ENCODE measurements at regions not wholly inside any gene's neighbourhood (a gene's known extent, or its start where the extent isn't known, plus 50 kb on each side); places are given as distances from the start of the nearest gene placed in this dataset.
"Not testable (repeated sequence)": the region's sequence is repeated elsewhere in the genome, so short reads cannot be mapped to it uniquely, and the experiment has no call there.

DNA sequence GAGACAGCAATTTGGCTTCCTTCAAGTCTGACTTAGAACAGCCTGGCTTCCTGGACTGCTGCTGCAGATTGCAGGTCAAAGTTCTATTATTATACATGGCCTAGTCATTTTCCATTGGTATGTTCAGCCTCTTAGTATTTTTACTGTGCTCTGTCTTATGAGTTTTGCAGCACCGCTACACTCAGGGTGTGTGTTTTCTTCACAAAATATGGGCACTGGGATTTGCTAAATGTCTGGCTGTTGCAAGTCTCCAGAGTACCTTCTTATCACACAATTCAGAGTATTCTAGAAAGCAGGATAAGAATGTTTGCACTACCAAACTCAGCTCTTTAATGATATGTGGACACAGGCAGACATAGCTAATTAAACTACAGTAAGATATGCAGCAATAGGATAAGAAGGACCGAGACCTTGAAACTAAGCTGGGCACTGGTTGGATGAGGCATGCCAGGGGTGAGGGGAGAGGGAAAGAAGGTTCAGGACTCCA, 203.0 kb upstream of the PDZRN3 start:
- Mint-ChIP-seq H3K27me3 (ENCODE audit: unreplicated experiment) (no peaks in the 10 kb centered on the region), H3K9me3 (ENCODE audit: unreplicated experiment) (no peaks in the 10 kb centered on the region), H3K4me3 (ENCODE audit: unreplicated experiment) (no peak overlapping the region), H3K4me1 (ENCODE audit: low read depth, unreplicated experiment) (peaks cover 9% of the 10 kb centered on the region), H3K36me3 (ENCODE audit: unreplicated experiment) (peaks cover 4% of the 10 kb centered on the region), H3K27ac (ENCODE audit: unreplicated experiment) (no peak overlapping the region)
- no peak for DNase-seq
- TF ChIP-seq, protein P1, sequence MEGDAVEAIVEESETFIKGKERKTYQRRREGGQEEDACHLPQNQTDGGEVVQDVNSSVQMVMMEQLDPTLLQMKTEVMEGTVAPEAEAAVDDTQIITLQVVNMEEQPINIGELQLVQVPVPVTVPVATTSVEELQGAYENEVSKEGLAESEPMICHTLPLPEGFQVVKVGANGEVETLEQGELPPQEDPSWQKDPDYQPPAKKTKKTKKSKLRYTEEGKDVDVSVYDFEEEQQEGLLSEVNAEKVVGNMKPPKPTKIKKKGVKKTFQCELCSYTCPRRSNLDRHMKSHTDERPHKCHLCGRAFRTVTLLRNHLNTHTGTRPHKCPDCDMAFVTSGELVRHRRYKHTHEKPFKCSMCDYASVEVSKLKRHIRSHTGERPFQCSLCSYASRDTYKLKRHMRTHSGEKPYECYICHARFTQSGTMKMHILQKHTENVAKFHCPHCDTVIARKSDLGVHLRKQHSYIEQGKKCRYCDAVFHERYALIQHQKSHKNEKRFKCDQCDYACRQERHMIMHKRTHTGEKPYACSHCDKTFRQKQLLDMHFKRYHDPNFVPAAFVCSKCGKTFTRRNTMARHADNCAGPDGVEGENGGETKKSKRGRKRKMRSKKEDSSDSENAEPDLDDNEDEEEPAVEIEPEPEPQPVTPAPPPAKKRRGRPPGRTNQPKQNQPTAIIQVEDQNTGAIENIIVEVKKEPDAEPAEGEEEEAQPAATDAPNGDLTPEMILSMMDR (IDR thresholded peaks at IDR 0.05; ENCODE audit: partially characterized antibody, unreplicated experiment), result no peak

DNA sequence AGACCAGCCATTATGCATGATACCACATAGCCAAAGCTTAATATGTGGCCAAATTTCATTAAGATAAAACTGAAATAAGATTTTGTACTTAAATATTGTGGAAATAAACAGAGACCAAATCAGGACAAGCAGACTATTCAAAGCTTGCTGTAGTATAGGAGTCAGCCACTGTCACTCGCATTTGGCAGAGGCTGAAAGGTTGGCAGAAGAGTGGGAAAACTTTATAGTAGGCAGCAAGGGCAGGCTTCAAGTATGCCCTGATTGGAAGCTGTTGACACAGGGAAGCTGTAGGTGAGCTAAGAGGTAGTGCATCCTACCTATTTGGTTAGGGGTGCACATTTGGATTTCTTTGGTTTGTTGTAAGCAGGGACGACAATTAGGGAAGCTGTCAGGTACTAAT, 202.5 kb upstream of the PDZRN3 start:
- TF ChIP-seq, protein P1 (IDR thresholded peaks at IDR 0.05; ENCODE audit: partially characterized antibody, unreplicated experiment), result no peak
- H3K4me1 Mint-ChIP-seq (ENCODE audit: low read depth, unreplicated experiment), result peaks cover 9% of the 10 kb centered on the region

DNA sequence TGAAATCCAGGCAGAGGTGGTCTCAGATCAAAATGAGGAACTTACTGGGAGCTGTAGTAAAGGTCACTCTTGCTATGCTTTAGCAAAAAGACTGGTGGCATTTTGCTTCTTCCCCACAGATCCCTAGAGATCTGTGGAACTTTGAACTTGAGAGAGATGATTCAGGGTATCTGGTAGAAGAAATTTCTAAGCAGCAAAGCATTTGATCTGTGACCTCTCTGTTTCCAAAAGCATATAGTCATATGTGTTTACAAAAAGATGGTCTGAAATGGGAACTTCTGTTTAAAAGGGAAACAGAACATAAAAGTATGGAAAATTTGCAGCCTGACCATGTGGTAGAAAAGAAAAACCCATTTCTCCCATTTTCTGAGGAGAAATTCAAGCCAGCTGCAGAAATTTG, 196.2 kb upstream of the PDZRN3 start:
- not testable (repeated sequence) for H3K27me3 Mint-ChIP-seq (ENCODE audit: unreplicated experiment); H3K4me3 Mint-ChIP-seq (ENCODE audit: unreplicated experiment); H3K36me3 Mint-ChIP-seq (ENCODE audit: unreplicated experiment); H3K9me3 Mint-ChIP-seq (ENCODE audit: unreplicated experiment); DNase-seq; H3K27ac Mint-ChIP-seq (ENCODE audit: unreplicated experiment); H3K4me1 Mint-ChIP-seq (ENCODE audit: low read depth, unreplicated experiment)

More for the DNA sequence above, 202.5 kb upstream of the PDZRN3 start:
- no peak for DNase-seq
- H3K27me3 Mint-ChIP-seq (ENCODE audit: unreplicated experiment), result no peaks in the 10 kb centered on the region
- peaks cover 4% of the 10 kb centered on the region for H3K36me3 Mint-ChIP-seq (ENCODE audit: unreplicated experiment)
- H3K9me3 Mint-ChIP-seq (ENCODE audit: unreplicated experiment), result no peaks in the 10 kb centered on the region
- no peak overlapping the region for H3K4me3 Mint-ChIP-seq (ENCODE audit: unreplicated experiment)
- H3K27ac Mint-ChIP-seq (ENCODE audit: unreplicated experiment), result no peak overlapping the region

DNA sequence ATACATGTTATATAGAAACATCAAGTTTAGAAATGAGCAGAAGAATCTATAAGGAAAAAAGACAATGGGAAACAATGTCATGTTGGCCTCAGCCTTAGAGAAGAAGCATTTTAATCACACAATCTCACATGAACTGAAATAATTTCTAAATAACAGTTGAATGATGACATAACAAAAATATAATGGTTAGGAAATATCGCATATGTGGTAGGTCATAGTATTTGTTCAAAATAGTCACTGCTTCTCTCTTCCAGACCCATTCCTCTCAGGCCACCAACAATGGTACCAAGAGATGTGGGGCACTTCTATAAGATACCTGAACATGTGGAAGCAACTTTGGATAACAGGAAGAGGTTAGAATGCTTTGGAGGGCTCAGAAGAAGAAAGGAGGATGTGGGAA, 195.7 kb upstream of the PDZRN3 start:
- H3K36me3 Mint-ChIP-seq (ENCODE audit: unreplicated experiment), result peaks cover 4% of the 10 kb centered on the region
- peaks cover 3% of the 10 kb centered on the region for H3K9me3 Mint-ChIP-seq (ENCODE audit: unreplicated experiment)
- H3K4me3 Mint-ChIP-seq (ENCODE audit: unreplicated experiment), result no peak overlapping the region
- TF ChIP-seq, protein P1 (IDR thresholded peaks at IDR 0.05; ENCODE audit: partially characterized antibody, unreplicated experiment), result no peak
- H3K27me3 Mint-ChIP-seq (ENCODE audit: unreplicated experiment), result no peaks in the 10 kb centered on the region
- H3K27ac Mint-ChIP-seq (ENCODE audit: unreplicated experiment), result no peak overlapping the region
- no peak for DNase-seq
- no peaks in the 10 kb centered on the region for H3K4me1 Mint-ChIP-seq (ENCODE audit: low read depth, unreplicated experiment)

DNA sequence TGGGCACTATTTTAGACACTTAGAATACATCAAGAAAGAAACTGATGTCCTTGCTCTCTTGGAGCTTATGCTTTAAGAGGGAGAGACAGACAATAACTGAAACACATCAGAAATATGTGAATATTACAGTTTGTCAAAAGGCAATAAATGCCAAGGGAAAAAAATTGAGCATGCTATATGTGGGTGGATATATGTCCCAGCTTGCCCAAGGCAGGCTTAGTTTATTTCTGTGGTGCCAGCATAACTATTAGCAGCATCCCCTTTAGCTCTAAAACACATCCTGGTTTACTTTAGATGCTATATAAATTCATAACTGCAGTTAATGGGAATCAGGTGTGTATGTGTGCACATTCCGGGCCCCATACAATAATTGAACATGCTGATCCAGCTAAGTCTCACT, 191.2 kb upstream of the PDZRN3 start:
- H3K36me3 Mint-ChIP-seq (ENCODE audit: unreplicated experiment), result peaks cover 13% of the 10 kb centered on the region
- no peak overlapping the region for H3K4me3 Mint-ChIP-seq (ENCODE audit: unreplicated experiment)
- no peak for DNase-seq
- TF ChIP-seq, protein P1 (IDR thresholded peaks at IDR 0.05; ENCODE audit: partially characterized antibody, unreplicated experiment), result no peak
- no peak overlapping the region for H3K27ac Mint-ChIP-seq (ENCODE audit: unreplicated experiment)
- no peaks in the 10 kb centered on the region for H3K4me1 Mint-ChIP-seq (ENCODE audit: low read depth, unreplicated experiment)
- H3K27me3 Mint-ChIP-seq (ENCODE audit: unreplicated experiment), result no peaks in the 10 kb centered on the region
- peaks cover 3% of the 10 kb centered on the region for H3K9me3 Mint-ChIP-seq (ENCODE audit: unreplicated experiment)
